Neuronal stem cell (in vitro differentiated cells): ENCODE measurements at regions not wholly inside any gene's neighbourhood (a gene's known extent, or its start where the extent isn't known, plus 50 kb on each side); places are given as distances from the start of the nearest gene placed in this dataset.
"Not testable (repeated sequence)": the region's sequence is repeated elsewhere in the genome, so short reads cannot be mapped to it uniquely, and the experiment has no call there.

Experiments
- DNase-seq: peaks from one replicate; pipeline ENCODE4 v3.0.0-alpha.2; 2013; ENCODE audit warnings: low spot score
- H2AFZ ChIP-seq: one replicate; pipeline ENCODE4 v1.6.1; 2013; ENCODE audit warnings: mild to moderate bottlenecking, low read length, inconsistent platforms
- H2AK5ac ChIP-seq: 2 replicates; pipeline ENCODE4 v1.6.1; 2013; ENCODE audit warnings: low read depth, mild to moderate bottlenecking, inconsistent platforms, low read length, moderate library complexity, mixed read lengths
- H2BK120ac ChIP-seq: 2 replicates; pipeline ENCODE4 v1.6.1; 2013; ENCODE audit warnings: low read depth, mild to moderate bottlenecking, inconsistent platforms, low read length, moderate library complexity, mixed read lengths
- H2BK12ac ChIP-seq: one replicate; pipeline ENCODE4 v1.6.1; 2013; ENCODE audit warnings: low read length, inconsistent platforms
- H2BK15ac ChIP-seq: 2 replicates; pipeline ENCODE4 v1.6.1; 2013; ENCODE audit warnings: mild to moderate bottlenecking, low read length, inconsistent platforms, mixed read lengths
- H2BK5ac ChIP-seq: one replicate; pipeline ENCODE4 v1.6.1; 2013; ENCODE audit warnings: inconsistent platforms, mild to moderate bottlenecking, low read length, moderate library complexity
- H3K14ac ChIP-seq: one replicate; pipeline ENCODE4 v1.6.1; 2013; ENCODE audit warnings: low read length, inconsistent platforms
- H3K18ac ChIP-seq: 2 replicates; pipeline ENCODE4 v1.6.1; 2013; ENCODE audit warnings: low read length, inconsistent platforms
- H3K23ac ChIP-seq: 2 replicates; pipeline ENCODE4 v1.6.1; 2013; ENCODE audit warnings: low read depth, mild to moderate bottlenecking, mixed read lengths, low read length, inconsistent platforms; ENCODE audit not compliant: poor library complexity
- H3K27ac ChIP-seq: replicated peaks from 3 replicates; pipeline ENCODE4 v1.5.1; 2013; ENCODE audit warnings: low read length, inconsistent platforms
- H3K27me3 ChIP-seq, 3 experiments: 2 replicates each; pipeline ENCODE4 v1.6.1; 2013; ENCODE audit warnings: low read length in 3 of 3, mild to moderate bottlenecking in 2 of 3, inconsistent platforms in 1 of 3, low read depth in 1 of 3, mixed read lengths in 1 of 3, moderate library complexity in 1 of 3; ENCODE audit not compliant: control insufficient read depth in 3 of 3, insufficient read depth in 3 of 3
- H3K36me3 ChIP-seq, 2 donors: replicated peaks in 1 of 2; 2 replicates each; pipeline ENCODE4 v1.6.1; 2013; ENCODE audit warnings: low read length in 2 of 2; ENCODE audit not compliant: control insufficient read depth in 2 of 2, insufficient read depth in 2 of 2
- H3K4ac ChIP-seq: 2 replicates; pipeline ENCODE4 v1.6.1; 2013; ENCODE audit warnings: inconsistent platforms, mild to moderate bottlenecking, low read length, moderate library complexity
- H3K4me1 ChIP-seq, 2 donors: 1 replicate in 1 of 2; 2 replicates in 1 of 2; pipeline ENCODE4 v1.6.1; 2013; ENCODE audit warnings: low read length in 2 of 2, low read depth in 1 of 2; ENCODE audit not compliant: control insufficient read depth in 2 of 2, insufficient read depth in 1 of 2
- H3K4me2 ChIP-seq: one replicate; pipeline ENCODE4 v1.6.1; 2013; ENCODE audit warnings: mild to moderate bottlenecking, low read length, inconsistent platforms; ENCODE audit not compliant: insufficient read depth, poor library complexity, severe bottlenecking
- H3K4me3 ChIP-seq, 2 donors: 2 replicates each; pipeline ENCODE4 v1.5.1; 2013; ENCODE audit warnings: low read length in 2 of 2, mild to moderate bottlenecking in 2 of 2, inconsistent platforms in 1 of 2, moderate library complexity in 1 of 2
- H3K79me1 ChIP-seq: one replicate; pipeline ENCODE4 v1.6.1; 2013; ENCODE audit warnings: low read depth, mild to moderate bottlenecking, inconsistent platforms, low read length, moderate library complexity
- H3K9ac ChIP-seq: one replicate; pipeline ENCODE4 v1.6.1; 2013; ENCODE audit warnings: mild to moderate bottlenecking, low read depth, low read length, inconsistent platforms; ENCODE audit not compliant: poor library complexity
- H3K9me3 ChIP-seq, 2 donors: replicated peaks in 1 of 2; 2 replicates each; pipeline versions ENCODE3 to v1.6.1; 2013; ENCODE audit warnings: low read length in 2 of 2, mild to moderate bottlenecking in 2 of 2, inconsistent platforms in 1 of 2, low read depth in 1 of 2, mixed read lengths in 1 of 2, moderate library complexity in 1 of 2; ENCODE audit not compliant: control insufficient read depth in 2 of 2, insufficient read depth in 1 of 2
- H4K8ac ChIP-seq: one replicate; pipeline ENCODE4 v1.6.1; 2013; ENCODE audit warnings: low read depth, mild to moderate bottlenecking, inconsistent platforms, low read length, moderate library complexity
- H4K91ac ChIP-seq: one replicate; pipeline ENCODE4 v1.6.1; 2013; ENCODE audit warnings: low read length, low read depth, mild to moderate bottlenecking, inconsistent platforms; ENCODE audit not compliant: poor library complexity
- WGBS, 2 donors: extraction: QIAGEN DNeasy Blood & Tissue Kit; methylation state at CpG; one replicate each; pipeline ENCODE4 v1.1.7; 2013; ENCODE audit warnings: missing lambda C conversion rate in 2 of 2, mixed read lengths in 1 of 2; ENCODE audit not compliant: insufficient read length in 2 of 2, insufficient replicate concordance in 1 of 2; ENCODE audit errors: extremely low coverage in 2 of 2; 5-methylcytosine and 5-hydroxymethylcytosine counted together

GRCh38 chr5:121478636-121479035 lies 373.0 kb upstream of the FTMT start:
- Histone ChIP-seq H2AFZ (no peak overlapping the region), H2BK15ac (no peak overlapping the region), H2BK5ac (no peak overlapping the region), H3K4ac (no peak overlapping the region), H3K9ac (no peak overlapping the region), H3K4me1 (no peaks in the 10 kb centered on the region), H3K4me2 (no peak overlapping the region), H2AK5ac (no peak overlapping the region), H3K9me3 (no peaks in the 10 kb centered on the region), H2BK120ac (no peak overlapping the region), H4K91ac (no peak overlapping the region), H3K36me3 (no peaks in the 10 kb centered on the region), H3K27me3 (no peaks in the 10 kb centered on the region), H4K8ac (no peak overlapping the region), H3K27ac (no peak overlapping the region), H2BK12ac (no peak overlapping the region), H3K79me1 (no peaks in the 10 kb centered on the region), H3K23ac (no peak overlapping the region), H3K4me3 (no peak overlapping the region), H3K18ac (no peak overlapping the region), H3K14ac (no peak overlapping the region)
- DNase-seq, result no peak
- no CpG with 5 or more reads among the region's 3 CpGs for WGBS, 2 donors

- H2BK120ac ChIP-seq, result no peak overlapping the region
- no peak overlapping the region for H3K14ac ChIP-seq
- no peaks in the 10 kb centered on the region for H3K27me3 ChIP-seq
- no peak overlapping the region for H4K8ac ChIP-seq
- H3K9ac ChIP-seq, result no peak overlapping the region
- H2BK15ac ChIP-seq, result no peak overlapping the region
- H2BK12ac ChIP-seq, result no peak overlapping the region
- H3K36me3 ChIP-seq, result no peaks in the 10 kb centered on the region
- DNase-seq, result no peak
- H3K27ac ChIP-seq, result no peak overlapping the region
- H2AFZ ChIP-seq, result no peak overlapping the region
- no peak overlapping the region for H3K4me3 ChIP-seq
- H3K18ac ChIP-seq, result no peak overlapping the region
- no peak overlapping the region for H3K23ac ChIP-seq
- H2BK5ac ChIP-seq, result no peak overlapping the region
- H4K91ac ChIP-seq, result no peak overlapping the region
- H3K79me1 ChIP-seq, result no peaks in the 10 kb centered on the region
- H3K4me1 ChIP-seq, result no peaks in the 10 kb centered on the region
- H3K4me2 ChIP-seq, result no peak overlapping the region
- no peaks in the 10 kb centered on the region for H3K9me3 ChIP-seq
- H3K4ac ChIP-seq, result no peak overlapping the region
- H2AK5ac ChIP-seq, result no peak overlapping the region
Observed at GRCh38 chr5:121479337-121479736, 372.3 kb upstream of the FTMT start.

- H2BK120ac ChIP-seq, result no peak overlapping the region
- H3K36me3 ChIP-seq, result no peaks in the 10 kb centered on the region
- no peaks in the 10 kb centered on the region for H3K79me1 ChIP-seq
- H3K23ac ChIP-seq, result no peak overlapping the region
- no peak overlapping the region for H3K14ac ChIP-seq
- H2BK5ac ChIP-seq, result no peak overlapping the region
- H3K4me3 ChIP-seq, result no peak overlapping the region
- H2BK12ac ChIP-seq, result no peak overlapping the region
- H3K4me2 ChIP-seq, result no peak overlapping the region
- H3K4ac ChIP-seq, result no peak overlapping the region
- H3K9me3 ChIP-seq, result no peaks in the 10 kb centered on the region
- no peak overlapping the region for H2AK5ac ChIP-seq
- no peak overlapping the region for H3K27ac ChIP-seq
- WGBS, 2 donors, result no CpG with 5 or more reads among the region's 5 CpGs
- DNase-seq, result no peak
- H2BK15ac ChIP-seq, result no peak overlapping the region
- H3K9ac ChIP-seq, result no peak overlapping the region
- no peak overlapping the region for H2AFZ ChIP-seq
- H4K91ac ChIP-seq, result no peak overlapping the region
- H3K18ac ChIP-seq, result no peak overlapping the region
- no peak overlapping the region for H4K8ac ChIP-seq
- H3K4me1 ChIP-seq, result no peaks in the 10 kb centered on the region
- no peaks in the 10 kb centered on the region for H3K27me3 ChIP-seq
Observed at GRCh38 chr5:121485281-121485680, 366.4 kb upstream of the FTMT start.

GRCh38 chr5:121485999-121486398 lies 365.7 kb upstream of the FTMT start:
- H2BK15ac ChIP-seq, H2AK5ac ChIP-seq, H3K4me3 ChIP-seq, H3K79me1 ChIP-seq, H3K4ac ChIP-seq, H3K9ac ChIP-seq, H3K9me3 ChIP-seq, H4K8ac ChIP-seq, H2BK12ac ChIP-seq, H3K4me1 ChIP-seq, H3K18ac ChIP-seq, H3K4me2 ChIP-seq, H3K23ac ChIP-seq, H2AFZ ChIP-seq, H2BK5ac ChIP-seq, H3K36me3 ChIP-seq, H4K91ac ChIP-seq, H3K14ac ChIP-seq, H3K27ac ChIP-seq, H3K27me3 ChIP-seq, H2BK120ac ChIP-seq, DNase-seq: not testable (repeated sequence)
- no CpG with 5 or more reads among the region's 2 CpGs for WGBS, 2 donors
